HEK293 (cell line): ENCODE measurements at regions not wholly inside any gene's neighbourhood (a gene's known extent, or its start where the extent isn't known, plus 50 kb on each side); places are given as distances from the start of the nearest gene placed in this dataset.

Source experiments
- CTCF ChIP-seq: fragments of 450-650 bp; formaldehyde crosslinking; IDR thresholded peaks from 2 replicates; pipeline ENCODE4 v1.5.1; 2016; ENCODE audit warnings: missing biosample characterization, missing genetic modification characterization
- ELK4 ChIP-seq: IDR thresholded peaks from 2 replicates; pipeline ENCODE4 v1.6.1; 2011; ENCODE audit warnings: mild to moderate bottlenecking, low read depth, low read length, borderline replicate concordance
- KLF7 ChIP-seq: fragments of 450-650 bp; formaldehyde crosslinking; IDR thresholded peaks from 2 replicates; pipeline ENCODE4 v1.5.1; 2016; ENCODE audit warnings: missing biosample characterization, missing genetic modification characterization, borderline replicate concordance
- MYNN ChIP-seq: fragments of 450-650 bp; formaldehyde crosslinking; IDR thresholded peaks from 2 replicates; pipeline ENCODE4 v1.5.1; 2016; ENCODE audit warnings: missing biosample characterization, missing genetic modification characterization, borderline replicate concordance
- PRDM4 ChIP-seq: fragments of 450-650 bp; formaldehyde crosslinking; IDR thresholded peaks from 2 replicates; pipeline ENCODE4 v1.5.1; 2017; ENCODE audit warnings: missing biosample characterization, missing genetic modification characterization
- REST ChIP-seq: fragments of 450-650 bp; formaldehyde crosslinking; IDR thresholded peaks from 2 replicates; pipeline ENCODE4 v1.5.1; 2016; ENCODE audit warnings: missing biosample characterization, missing genetic modification characterization
- YY1 ChIP-seq: fragments of 450-650 bp; formaldehyde crosslinking; IDR thresholded peaks from 2 replicates; pipeline ENCODE4 v1.5.1; 2018; ENCODE audit warnings: missing biosample characterization, missing genetic modification characterization
- YY2 ChIP-seq: fragments of 450-650 bp; formaldehyde crosslinking; IDR thresholded peaks from 2 replicates; pipeline ENCODE4 v1.5.1; 2016; ENCODE audit warnings: missing biosample characterization, missing genetic modification characterization
- ZBTB21 ChIP-seq: fragments of 450-650 bp; formaldehyde crosslinking; IDR thresholded peaks from 2 replicates; pipeline ENCODE4 v1.5.1; 2017; ENCODE audit warnings: missing biosample characterization, missing genetic modification characterization
- ZNF121 ChIP-seq: fragments of 450-650 bp; formaldehyde crosslinking; IDR thresholded peaks from 2 replicates; pipeline ENCODE4 v1.5.1; 2016; ENCODE audit warnings: missing biosample characterization, missing genetic modification characterization
- ZNF280C ChIP-seq: fragments of 450-650 bp; formaldehyde crosslinking; IDR thresholded peaks from 2 replicates; pipeline ENCODE4 v1.5.1; 2016; ENCODE audit warnings: missing biosample characterization, missing genetic modification characterization
- ZNF404 ChIP-seq: fragments of 450-650 bp; formaldehyde crosslinking; IDR thresholded peaks from 2 replicates; pipeline ENCODE4 v1.5.1; 2017; ENCODE audit warnings: missing biosample characterization, missing genetic modification characterization
- ZNF513 ChIP-seq: fragments of 450-650 bp; IDR thresholded peaks from 2 replicates; pipeline ENCODE4 v1.5.1; 2018; ENCODE audit warnings: missing biosample characterization, missing genetic modification characterization

- TF ChIP-seq REST (tag by site-specific recombination), result no peak
- no peak for TF ChIP-seq CTCF (tag by site-specific recombination)
- no peak for TF ChIP-seq YY1 (tag by site-specific recombination)
- no peak for TF ChIP-seq PRDM4
- no peak for TF ChIP-seq ZNF404
- TF ChIP-seq MYNN (tag by site-specific recombination), result no peak
- TF ChIP-seq ZNF121 (tag by site-specific recombination), result no peak
- TF ChIP-seq ZNF280C (tag by site-specific recombination), result no peak
- no peak for TF ChIP-seq YY2 (tag by site-specific recombination)
- no peak for TF ChIP-seq ELK4
- no peak for TF ChIP-seq ZNF513
- no peak for TF ChIP-seq ZBTB21
- TF ChIP-seq KLF7, result no peak
Measured at GRCh38 chr3:180414157-180414556, 187.8 kb upstream of the TTC14 start.
